ENCODE measurements at regions not wholly inside any gene's neighbourhood (a gene's known extent, or its start where the extent isn't known, plus 50 kb on each side); places are given as distances from the start of the nearest gene placed in this dataset.

DNA sequence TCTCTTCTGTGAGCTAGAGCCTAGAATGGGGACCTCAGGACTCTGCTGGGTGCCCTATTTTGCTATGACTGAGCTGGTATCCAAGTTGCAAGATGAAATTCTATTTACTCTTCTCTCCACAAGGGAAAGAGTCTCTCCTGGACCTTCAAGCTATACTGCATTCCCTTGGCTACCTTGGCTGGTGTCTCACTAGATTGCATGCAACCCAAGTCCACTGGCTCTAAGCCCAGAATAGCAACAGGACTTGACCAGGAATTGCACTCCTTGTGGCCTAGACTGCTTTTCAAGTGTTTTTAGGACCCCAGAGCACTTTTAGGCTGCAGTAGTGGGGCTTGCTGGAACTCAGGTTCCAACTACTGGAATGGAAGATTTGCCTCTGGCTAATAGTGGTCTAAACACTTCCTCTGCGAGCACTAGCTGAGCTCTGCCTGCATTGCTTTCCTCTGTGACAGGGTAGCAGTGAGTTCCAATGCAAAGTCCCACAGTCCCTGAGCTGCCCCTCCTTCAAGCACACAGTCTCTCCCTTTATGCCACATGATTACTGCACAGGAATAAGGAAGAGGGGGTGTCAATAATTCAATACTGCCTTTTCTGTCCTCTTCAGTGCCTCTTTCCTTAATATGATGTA lies 1009.1 kb upstream of the FLRT2 start:
- TF ChIP-seq POLR2A (IDR thresholded peaks at IDR 0.05) (no peak), CTCF (IDR thresholded peaks at IDR 0.05) (no peak)

Measured in sigmoid colon (tissue), 3 donors.